SK-N-MC (cell line): ENCODE measurements at regions not wholly inside any gene's neighbourhood (a gene's known extent, or its start where the extent isn't known, plus 50 kb on each side); places are given as distances from the start of the nearest gene placed in this dataset.

ENCODE experiments used
- DNase-seq: peaks from one replicate; pipeline ENCODE4 v3.0.0-alpha.2; 2011; ENCODE audit warnings: low read depth, low spot score
- H3K27ac ChIP-seq: fragments of 200-600 bp; sonication (generic); 2 replicates; pipeline ENCODE4 v1.5.1; 2016; ENCODE audit warnings: mixed run types
- H3K36me3 ChIP-seq: fragments of 200-600 bp; sonication (generic); 2 replicates; pipeline ENCODE4 v1.6.1; 2017; ENCODE audit warnings: antibody characterized with exemption, low read length, mixed read lengths; ENCODE audit not compliant: insufficient read depth
- H3K4me3 ChIP-seq: fragments of 200-600 bp; sonication (generic); 2 replicates; pipeline ENCODE4 v1.5.1; 2016
- H3K9ac ChIP-seq: fragments of 200-600 bp; sonication (generic); 2 replicates; pipeline ENCODE4 v1.8.0; 2017; ENCODE audit warnings: mixed run types, mixed read lengths; ENCODE audit not compliant: insufficient read length
- H3K9me3 ChIP-seq: fragments of 200-600 bp; sonication (generic); 2 replicates; pipeline ENCODE4 v1.6.1; 2017; ENCODE audit warnings: low read depth, mild to moderate bottlenecking, antibody characterized with exemption, low read length, moderate library complexity, mixed read lengths
- EZH2 ChIP-seq: fragments of 200-600 bp; sonication (generic); IDR thresholded peaks from one replicate; pipeline ENCODE4 v1.6.1; 2017; ENCODE audit warnings: antibody characterized with exemption
- FOXP2 ChIP-seq: optimal IDR thresholded peaks from 2 replicates; pipeline ENCODE3; 2011; ENCODE audit warnings: mild to moderate bottlenecking, moderate library complexity; ENCODE audit not compliant: insufficient read depth; ENCODE audit errors: extremely low read length, control extremely low read depth
- POLR2AphosphoS5 ChIP-seq: IDR thresholded peaks from 2 replicates; pipeline ENCODE4 v1.6.1; 2012; ENCODE audit warnings: mild to moderate bottlenecking, low read depth, low read length, borderline replicate concordance

DNA sequence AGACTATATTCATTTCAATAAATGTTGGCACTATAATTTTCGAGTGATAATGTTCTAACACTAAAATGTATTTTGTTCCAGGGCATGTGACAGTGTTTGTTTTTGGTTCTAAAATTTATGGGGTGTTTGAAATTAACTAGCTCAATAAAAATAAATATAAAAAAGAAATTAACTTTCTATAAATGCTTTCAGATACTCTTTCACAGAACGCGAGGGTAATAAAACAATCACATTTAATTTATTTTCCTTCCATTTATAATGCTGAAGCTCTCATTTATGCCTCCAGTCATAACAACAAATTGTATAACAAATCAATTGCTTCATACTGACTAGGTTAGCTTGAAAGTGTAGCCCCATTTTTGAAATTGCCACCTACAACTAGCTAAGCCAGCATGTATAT lies 122.4 kb upstream of the GPM6A start:
- no peak overlapping the region for H3K27ac ChIP-seq
- no peak overlapping the region for H3K4me3 ChIP-seq
- H3K9ac ChIP-seq: no peak overlapping the region
- H3K36me3 ChIP-seq: no peaks in the 10 kb centered on the region
- H3K9me3 ChIP-seq: no peaks in the 10 kb centered on the region
- no peak for DNase-seq
- no peak for TF ChIP-seq POLR2AphosphoS5
- no peak for TF ChIP-seq FOXP2
- TF ChIP-seq EZH2: no peak

DNA sequence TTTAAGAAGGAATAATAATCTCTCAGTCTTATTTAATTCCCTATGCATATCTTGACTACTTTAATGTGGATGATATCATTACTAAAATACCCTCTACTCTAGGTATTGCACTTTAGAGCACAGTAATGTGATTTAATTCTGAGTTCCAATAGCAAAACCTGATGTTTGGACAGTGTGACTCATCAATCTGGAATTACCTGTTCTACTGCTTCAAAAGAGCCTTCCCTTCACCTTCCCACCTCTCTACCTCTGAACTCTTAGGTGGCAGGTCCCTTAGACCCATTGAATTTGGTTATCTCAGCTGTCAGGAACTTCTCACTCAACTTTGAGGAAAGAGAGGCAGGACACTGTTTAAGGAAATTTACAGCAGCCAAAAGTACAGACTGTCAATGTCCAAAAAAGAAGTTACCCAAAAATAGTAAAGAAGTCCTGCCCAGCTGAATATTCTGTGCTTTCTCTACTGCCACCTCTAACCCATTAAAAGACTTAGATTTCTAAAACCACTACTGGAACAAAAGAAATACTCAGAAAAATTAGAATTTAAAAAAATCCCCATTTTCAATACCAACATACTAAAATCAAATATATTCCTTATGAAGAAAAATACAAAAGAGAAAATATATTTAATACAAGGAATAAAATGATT lies 123.1 kb upstream of the GPM6A start:
- Histone ChIP-seq H3K27ac (no peak overlapping the region), H3K9me3 (no peaks in the 10 kb centered on the region), H3K9ac (no peak overlapping the region), H3K4me3 (no peak overlapping the region), H3K36me3 (no peaks in the 10 kb centered on the region)
- no peak for DNase-seq
- TF ChIP-seq EZH2 (no peak), POLR2AphosphoS5 (no peak), FOXP2 (no peak)

DNA sequence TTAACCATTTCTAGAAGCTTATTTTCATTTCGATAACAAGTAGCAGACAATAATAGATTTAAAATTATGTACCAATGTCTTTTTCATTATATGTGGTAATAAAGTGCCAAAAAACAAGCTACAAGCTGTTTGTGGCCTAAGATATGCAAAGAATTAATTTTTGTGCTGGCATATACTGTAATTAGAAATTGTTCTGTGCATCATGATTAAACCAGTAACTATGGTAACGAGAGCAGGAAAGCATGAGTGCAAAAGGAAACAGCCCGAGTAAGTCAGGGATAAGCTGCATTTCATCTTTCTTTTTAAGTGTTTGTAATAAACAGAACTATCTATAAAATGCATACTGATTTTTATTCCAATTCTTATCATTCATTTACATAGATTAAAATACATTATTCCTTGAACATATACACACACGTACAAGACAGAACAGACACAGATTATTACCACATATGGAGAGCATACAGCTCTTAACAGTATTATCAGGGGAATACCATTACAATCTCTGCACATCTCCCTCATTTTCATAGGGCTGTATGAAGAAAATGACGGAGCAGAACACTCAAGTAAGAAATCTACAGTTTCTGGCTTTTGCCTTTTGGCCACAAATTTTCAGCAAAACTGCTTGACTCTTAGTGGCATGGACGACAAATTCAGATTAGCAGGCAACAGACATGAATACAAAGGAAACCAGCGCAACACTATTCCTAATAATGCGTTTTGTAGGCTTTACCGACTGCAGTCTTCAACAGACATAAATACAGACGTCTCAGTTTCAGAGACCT lies 121.3 kb upstream of the WDR17 start:
- H3K27ac ChIP-seq: no peak overlapping the region
- no peak overlapping the region for H3K4me3 ChIP-seq
- TF ChIP-seq EZH2 (no peak), FOXP2 (no peak), POLR2AphosphoS5 (no peak)
- H3K9ac ChIP-seq: no peak overlapping the region
- H3K9me3 ChIP-seq: no peaks in the 10 kb centered on the region
- H3K36me3 ChIP-seq: no peaks in the 10 kb centered on the region
- DNase-seq: no peak

DNA sequence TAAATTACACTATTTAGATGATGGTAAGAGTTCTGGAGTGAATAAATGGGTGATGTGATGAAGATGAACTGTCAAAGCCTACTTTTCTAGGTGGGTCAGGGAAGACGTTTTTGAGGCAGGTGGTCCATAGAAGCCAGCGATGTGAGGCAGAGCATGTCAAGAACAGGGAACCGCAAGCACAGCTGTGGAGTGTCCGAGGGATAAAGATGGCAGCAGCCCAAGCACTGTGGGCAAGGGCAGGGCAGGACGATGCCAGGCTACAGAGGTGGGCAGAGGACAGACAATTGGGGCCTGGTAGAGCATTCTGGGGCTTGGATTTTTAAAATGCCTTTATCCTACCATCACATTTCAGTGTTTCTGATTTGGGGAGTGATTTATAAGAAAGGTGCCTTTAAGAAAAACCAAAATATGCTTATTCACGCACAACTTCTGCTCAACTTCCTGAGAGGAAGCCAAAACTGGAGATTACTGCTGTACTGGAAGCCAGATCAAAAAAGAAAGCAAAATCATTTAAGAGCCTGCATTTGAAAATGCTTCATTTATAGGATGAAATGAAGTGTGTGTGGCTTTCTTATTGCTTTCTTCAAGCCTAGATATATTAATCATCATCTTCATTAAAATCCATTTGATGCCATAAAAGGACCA lies 119.0 kb upstream of the WDR17 start:
- Histone ChIP-seq H3K27ac (no peak overlapping the region), H3K9me3 (no peaks in the 10 kb centered on the region), H3K4me3 (peak overlapping the region; percentile 29; the same call in 1 of the 2 replicates), H3K9ac (no peak overlapping the region), H3K36me3 (no peaks in the 10 kb centered on the region)
- no peak for TF ChIP-seq POLR2AphosphoS5
- TF ChIP-seq FOXP2: no peak
- no peak for TF ChIP-seq EZH2
- DNase-seq: no peak

DNA sequence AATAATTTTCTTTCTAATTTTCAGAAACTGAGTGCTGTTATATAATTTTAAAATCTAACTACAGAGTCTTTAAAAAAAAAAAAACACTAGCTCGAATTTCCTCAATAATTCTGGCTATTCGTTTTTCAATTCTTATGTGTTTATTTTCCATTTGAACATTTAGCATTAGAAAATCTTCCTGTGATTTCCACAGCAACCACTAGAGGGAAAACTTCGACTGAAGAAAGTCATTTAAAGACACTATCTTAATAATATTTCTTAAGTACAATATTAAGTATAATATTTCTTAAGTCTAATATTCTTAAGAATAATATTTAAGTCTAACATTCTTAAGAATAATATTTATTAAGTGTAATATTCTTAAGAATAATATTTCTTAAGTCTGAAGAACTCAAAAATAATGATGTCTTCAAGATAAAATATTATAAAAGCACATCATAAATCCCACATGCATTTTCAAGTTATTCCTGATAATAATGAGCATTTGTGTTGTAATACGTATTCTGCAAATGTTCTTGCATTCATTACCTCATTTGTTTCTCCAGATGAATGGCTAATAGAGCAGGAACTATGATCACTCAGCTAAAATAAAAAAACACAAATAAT lies 118.4 kb upstream of the WDR17 start:
- H3K4me3 ChIP-seq: peak overlapping the region; percentile 29; the same call in 1 of the 2 replicates
- H3K27ac ChIP-seq: no peak overlapping the region
- no peaks in the 10 kb centered on the region for H3K9me3 ChIP-seq
- peak; percentile 30 for DNase-seq
- H3K9ac ChIP-seq: no peak overlapping the region
- TF ChIP-seq EZH2 (no peak), FOXP2 (no peak), POLR2AphosphoS5 (no peak)
- no peaks in the 10 kb centered on the region for H3K36me3 ChIP-seq

DNA sequence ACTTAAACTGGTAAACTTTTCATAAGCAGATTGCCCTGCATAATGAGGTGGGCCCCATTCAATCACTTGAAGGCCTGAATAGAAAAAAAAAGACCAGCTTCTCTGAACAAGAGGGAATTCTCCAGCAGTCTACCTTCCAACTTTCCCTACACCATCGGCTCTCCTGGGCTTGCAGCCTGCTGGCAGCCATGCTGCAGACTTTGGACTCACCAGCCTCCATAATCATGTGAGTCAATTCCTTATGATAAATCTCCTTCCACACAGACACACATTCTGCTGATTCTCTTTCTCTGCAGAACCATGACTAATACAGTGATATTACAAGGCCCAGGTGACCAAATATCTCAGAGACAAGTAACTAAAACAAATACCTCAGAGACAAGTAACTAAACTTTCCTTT lies 113.8 kb upstream of the WDR17 start:
- Histone ChIP-seq H3K9me3 (no peaks in the 10 kb centered on the region), H3K27ac (no peak overlapping the region), H3K4me3 (no peak overlapping the region), H3K9ac (no peak overlapping the region), H3K36me3 (no peaks in the 10 kb centered on the region)
- no peak for DNase-seq
- no peak for TF ChIP-seq EZH2
- no peak for TF ChIP-seq POLR2AphosphoS5
- TF ChIP-seq FOXP2: no peak

DNA sequence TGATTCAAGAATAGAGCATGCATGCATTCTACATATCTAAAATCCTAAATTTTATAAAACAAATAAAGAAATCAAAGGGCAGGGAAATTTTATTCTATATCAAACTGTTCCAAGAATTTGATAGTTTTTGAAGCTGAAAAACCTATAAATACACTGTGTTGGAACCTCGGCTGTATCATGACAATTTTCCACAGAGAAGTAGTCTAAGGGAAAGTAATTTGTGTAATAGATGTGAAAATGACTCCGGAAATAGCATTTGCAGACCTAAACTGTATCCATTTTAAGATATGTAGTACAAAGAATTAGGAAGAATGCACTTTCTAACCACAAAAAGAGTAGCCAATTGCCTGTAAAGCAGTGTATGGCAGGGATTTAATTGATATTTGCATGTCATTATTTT lies 112.5 kb upstream of the WDR17 start:
- Histone ChIP-seq H3K4me3 (no peak overlapping the region), H3K9ac (no peak overlapping the region), H3K9me3 (no peaks in the 10 kb centered on the region), H3K27ac (no peak overlapping the region), H3K36me3 (no peaks in the 10 kb centered on the region)
- no peak for DNase-seq
- TF ChIP-seq POLR2AphosphoS5: no peak
- TF ChIP-seq EZH2: no peak
- no peak for TF ChIP-seq FOXP2

DNA sequence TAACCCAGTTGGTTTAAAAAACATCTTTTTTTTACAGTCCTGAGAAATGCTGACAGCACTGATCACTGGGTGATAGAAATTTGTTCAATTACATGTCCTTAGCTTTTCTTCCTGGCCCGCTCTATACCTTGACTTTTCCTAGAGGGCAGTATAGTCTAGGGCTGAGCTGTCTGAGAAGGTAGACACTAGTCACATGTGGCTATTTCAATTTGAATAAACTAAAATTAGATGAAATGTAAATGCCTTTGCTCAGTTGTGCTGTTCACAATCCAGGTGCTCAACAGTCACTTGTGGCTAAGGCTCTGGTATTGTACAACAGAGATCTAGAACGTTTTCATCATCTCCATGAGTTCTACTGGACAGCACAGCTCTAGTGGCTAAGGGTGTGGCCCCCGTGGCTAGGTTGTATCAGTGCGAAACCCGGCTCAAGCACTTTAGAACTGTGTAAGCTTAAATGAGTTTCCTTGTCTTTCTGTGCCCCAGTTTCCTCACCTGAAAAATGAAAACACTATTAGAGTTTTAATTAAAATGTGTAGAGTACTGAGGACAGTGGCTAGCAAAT lies 111.6 kb upstream of the WDR17 start:
- Histone ChIP-seq H3K9me3 (no peaks in the 10 kb centered on the region), H3K36me3 (no peaks in the 10 kb centered on the region), H3K9ac (no peak overlapping the region), H3K27ac (no peak overlapping the region), H3K4me3 (no peak overlapping the region)
- DNase-seq: no peak
- TF ChIP-seq POLR2AphosphoS5 (no peak), FOXP2 (no peak)
